ENCODE measurements at regions not wholly inside any gene's neighbourhood (a gene's known extent, or its start where the extent isn't known, plus 50 kb on each side); places are given as distances from the start of the nearest gene placed in this dataset.

DNA sequence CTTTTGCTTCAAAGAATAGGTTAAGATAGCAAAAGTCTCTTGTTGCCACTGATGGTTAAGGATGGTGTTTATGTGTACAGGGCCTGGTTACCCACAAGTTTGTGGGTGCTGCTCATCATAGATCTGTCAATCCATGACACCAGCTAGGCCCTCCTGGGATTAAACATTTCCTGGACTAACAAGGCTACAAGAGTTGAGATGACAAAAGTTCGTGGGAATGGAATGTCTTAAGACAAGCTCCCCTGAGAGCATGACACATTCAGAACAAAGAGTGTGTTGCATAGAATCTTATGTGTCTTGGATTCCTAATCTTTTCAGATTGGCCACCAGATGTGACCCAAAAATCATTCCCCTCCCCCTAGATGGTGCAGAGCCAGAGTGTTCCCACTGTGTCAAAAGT is 592.5 kb upstream of the USP15 start:
- TF ChIP-seq, protein P1, sequence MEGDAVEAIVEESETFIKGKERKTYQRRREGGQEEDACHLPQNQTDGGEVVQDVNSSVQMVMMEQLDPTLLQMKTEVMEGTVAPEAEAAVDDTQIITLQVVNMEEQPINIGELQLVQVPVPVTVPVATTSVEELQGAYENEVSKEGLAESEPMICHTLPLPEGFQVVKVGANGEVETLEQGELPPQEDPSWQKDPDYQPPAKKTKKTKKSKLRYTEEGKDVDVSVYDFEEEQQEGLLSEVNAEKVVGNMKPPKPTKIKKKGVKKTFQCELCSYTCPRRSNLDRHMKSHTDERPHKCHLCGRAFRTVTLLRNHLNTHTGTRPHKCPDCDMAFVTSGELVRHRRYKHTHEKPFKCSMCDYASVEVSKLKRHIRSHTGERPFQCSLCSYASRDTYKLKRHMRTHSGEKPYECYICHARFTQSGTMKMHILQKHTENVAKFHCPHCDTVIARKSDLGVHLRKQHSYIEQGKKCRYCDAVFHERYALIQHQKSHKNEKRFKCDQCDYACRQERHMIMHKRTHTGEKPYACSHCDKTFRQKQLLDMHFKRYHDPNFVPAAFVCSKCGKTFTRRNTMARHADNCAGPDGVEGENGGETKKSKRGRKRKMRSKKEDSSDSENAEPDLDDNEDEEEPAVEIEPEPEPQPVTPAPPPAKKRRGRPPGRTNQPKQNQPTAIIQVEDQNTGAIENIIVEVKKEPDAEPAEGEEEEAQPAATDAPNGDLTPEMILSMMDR (conservative IDR thresholded peaks at IDR 0.05; ENCODE audit: low read length) = no peak
- no peak for DNase-seq (ENCODE audit: low read depth)
- no peak overlapping the region for H3K4me3 ChIP-seq (ENCODE audit: low read length)

DNA sequence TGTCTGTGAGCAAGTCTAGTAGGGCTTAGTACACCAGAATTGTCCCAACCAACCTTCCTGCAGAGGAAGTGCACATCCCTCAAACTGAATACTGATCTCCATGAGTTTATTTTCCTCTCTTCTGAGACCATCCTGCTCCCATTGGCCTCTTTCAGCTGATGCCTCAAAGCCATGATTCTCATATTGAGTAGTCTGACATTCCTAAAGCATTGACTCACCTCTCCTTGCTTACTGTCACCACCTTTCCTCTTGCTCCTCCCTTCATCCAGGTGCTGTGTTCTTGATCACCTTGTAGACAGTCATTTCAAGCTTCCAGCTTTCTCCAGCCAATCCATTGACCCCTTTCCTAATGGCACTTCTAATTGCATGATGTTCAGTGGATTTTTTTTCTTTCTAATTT is 583.7 kb upstream of the USP15 start:
- no peak for DNase-seq (ENCODE audit: low read depth)
- no peak overlapping the region for H3K4me3 ChIP-seq (ENCODE audit: low read length)
- TF ChIP-seq, protein P1 (conservative IDR thresholded peaks at IDR 0.05; ENCODE audit: low read length) = no peak

DNA sequence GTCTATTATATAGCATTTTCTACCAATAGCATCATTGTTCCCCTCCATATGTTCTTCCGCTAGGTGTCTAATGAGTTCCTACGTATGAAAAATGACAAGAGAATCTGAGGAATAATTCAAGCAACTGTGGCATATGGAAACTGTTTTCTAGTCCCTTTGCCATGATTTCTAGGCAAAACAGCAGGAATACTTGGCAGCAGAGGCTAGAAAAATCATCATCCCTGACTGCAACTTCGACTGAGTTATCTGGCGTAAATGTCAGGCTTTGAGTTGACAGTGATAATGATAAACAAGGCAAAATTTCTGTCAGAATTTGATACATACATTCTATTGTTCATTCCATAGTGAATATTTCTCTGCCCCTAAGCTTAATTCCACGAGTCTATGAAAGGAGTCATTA is 572.8 kb upstream of the USP15 start:
- TF ChIP-seq, protein P1 (conservative IDR thresholded peaks at IDR 0.05; ENCODE audit: low read length) = no peak
- no peak overlapping the region for H3K4me3 ChIP-seq (ENCODE audit: low read length)
- no peak for DNase-seq (ENCODE audit: low read depth)

DNA sequence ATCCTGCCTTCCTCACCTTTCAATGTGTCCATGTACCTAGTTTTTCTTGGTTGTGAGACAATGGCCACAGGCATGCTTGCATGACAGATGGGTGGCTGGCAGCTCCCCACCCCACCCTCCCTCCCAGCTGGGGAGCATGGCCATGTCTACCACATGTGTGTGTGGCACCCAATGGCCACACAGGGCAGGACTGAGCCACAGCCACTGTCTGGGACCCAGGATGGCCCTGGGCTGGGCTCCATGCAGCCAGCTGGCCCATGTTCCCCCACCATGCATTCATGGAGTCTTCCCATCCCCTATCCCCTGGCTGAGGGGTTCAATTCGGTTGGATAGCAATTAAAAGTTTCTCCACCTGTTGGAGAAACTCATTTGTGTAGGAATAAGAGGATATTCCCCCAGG is 566.0 kb upstream of the USP15 start:
- H3K4me3 ChIP-seq (ENCODE audit: low read length) = no peak overlapping the region
- TF ChIP-seq, protein P1 (conservative IDR thresholded peaks at IDR 0.05; ENCODE audit: low read length) = no peak
- no peak for DNase-seq (ENCODE audit: low read depth)

DNA sequence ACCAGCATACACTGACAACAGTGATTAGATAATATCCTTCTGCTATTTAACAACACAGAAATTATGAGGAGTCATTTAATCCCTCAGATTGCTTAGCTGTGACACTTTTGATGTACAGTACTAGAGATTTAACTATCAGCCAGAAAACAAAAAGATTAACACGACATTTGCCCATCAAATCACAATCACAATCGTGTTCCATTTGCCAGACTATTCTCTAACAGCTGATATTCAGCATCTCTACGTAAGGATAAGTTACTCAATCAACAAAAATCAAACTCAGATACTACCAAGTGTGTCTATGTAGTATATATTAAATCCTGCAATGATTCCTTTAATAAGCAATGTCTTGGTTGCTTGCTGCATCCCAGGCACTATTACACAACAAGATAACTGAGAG is 558.7 kb upstream of the USP15 start:
- TF ChIP-seq, protein P1 (conservative IDR thresholded peaks at IDR 0.05; ENCODE audit: low read length) = no peak
- no peak overlapping the region for H3K4me3 ChIP-seq (ENCODE audit: low read length)
- DNase-seq (ENCODE audit: low read depth) = no peak

DNA sequence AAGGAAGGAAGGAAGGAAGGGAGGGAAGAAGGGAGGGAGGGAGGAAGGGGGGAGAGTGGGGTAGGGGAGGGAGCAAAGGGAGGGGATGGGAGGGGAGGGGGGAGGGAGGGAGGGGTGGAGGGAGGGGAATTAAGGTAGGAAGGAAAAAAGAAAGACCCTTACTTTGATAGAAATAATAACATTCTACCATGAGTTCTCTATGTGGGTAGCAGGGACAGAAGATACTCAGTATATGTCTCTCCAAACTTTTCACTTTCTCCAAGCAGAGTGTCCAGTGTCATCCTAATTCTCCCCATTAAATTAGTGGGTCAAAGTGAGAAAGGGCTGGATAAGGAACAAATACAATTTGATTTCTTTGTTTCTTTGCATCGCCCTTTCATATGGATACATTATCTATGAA is 553.4 kb upstream of the USP15 start:
- TF ChIP-seq, protein P1 (conservative IDR thresholded peaks at IDR 0.05; ENCODE audit: low read length) = no peak
- H3K4me3 ChIP-seq (ENCODE audit: low read length) = no peak overlapping the region
- DNase-seq (ENCODE audit: low read depth) = no peak

DNA sequence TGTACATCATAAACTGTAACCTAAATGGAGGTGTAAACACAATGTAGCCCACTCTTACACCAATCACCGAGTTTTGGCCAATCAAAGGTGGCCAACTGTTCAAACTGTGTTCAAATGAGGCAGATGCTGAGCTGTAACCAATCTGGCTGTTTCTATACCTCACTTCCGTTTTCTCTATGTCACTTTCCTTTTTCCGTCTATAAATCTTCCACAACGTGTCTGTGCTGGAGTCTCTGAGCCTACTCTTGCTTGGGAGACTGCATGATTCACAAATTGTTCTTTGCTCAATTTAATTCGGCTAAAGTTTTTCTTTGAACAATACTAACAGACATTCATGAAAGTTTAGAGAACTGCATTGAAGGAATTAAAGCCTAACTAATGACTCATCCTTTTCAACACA is 547.1 kb upstream of the USP15 start:
- TF ChIP-seq, protein P1 (conservative IDR thresholded peaks at IDR 0.05; ENCODE audit: low read length) = no peak
- H3K4me3 ChIP-seq (ENCODE audit: low read length) = no peak overlapping the region
- DNase-seq (ENCODE audit: low read depth) = no peak
